Dendritic cell treated with granulocyte-macrophage colony-stimulating factor and Interleukin-4, amounts not matched to agents 40 ng/mL and 50 ng/mL, for 4 days (primary cell): ENCODE measurements at regions not wholly inside any gene's neighbourhood (a gene's known extent, or its start where the extent isn't known, plus 50 kb on each side); places are given as distances from the start of the nearest gene placed in this dataset.
"Not testable (repeated sequence)": the region's sequence is repeated elsewhere in the genome, so short reads cannot be mapped to it uniquely, and the experiment has no call there.

Source experiments
- H3K27ac Mint-ChIP-seq: one replicate; pipeline ENCODE4 v1.8.0; 2022; ENCODE audit warnings: mild to moderate bottlenecking, mixed read lengths
- H3K27me3 Mint-ChIP-seq: one replicate; pipeline ENCODE4 v1.8.0; 2022; ENCODE audit warnings: mild to moderate bottlenecking, mixed read lengths
- H3K36me3 Mint-ChIP-seq: one replicate; pipeline ENCODE4 v1.8.0; 2022; ENCODE audit warnings: low read depth, mixed read lengths
- H3K4me1 Mint-ChIP-seq: one replicate; pipeline ENCODE4 v1.8.0; 2022; ENCODE audit warnings: low read depth, mixed read lengths
- H3K4me3 Mint-ChIP-seq: one replicate; pipeline ENCODE4 v1.8.0; 2022; ENCODE audit warnings: mild to moderate bottlenecking, moderate library complexity, mixed read lengths
- H3K9me3 Mint-ChIP-seq: one replicate; pipeline ENCODE4 v1.8.0; 2022; ENCODE audit warnings: mixed read lengths
- intact Hi-C: fragments of 100-400 bp; cut with micrococcal nuclease; formaldehyde crosslinking; loops from one replicate; pipeline ENCODE4 v1.15.0; 2022

- Mint-ChIP-seq H3K27me3 (no peaks in the 10 kb centered on the region), H3K4me3 (no peak overlapping the region), H3K4me1 (no peaks in the 10 kb centered on the region), H3K36me3 (no peaks in the 10 kb centered on the region), H3K9me3 (no peaks in the 10 kb centered on the region), H3K27ac (no peak overlapping the region)
- intact Hi-C loops: no loop called here
Measured at GRCh38 chr5:92944337-92944736, 636.7 kb downstream of the NR2F1-AS1 start.

- H3K27ac Mint-ChIP-seq: no peak overlapping the region
- no peaks in the 10 kb centered on the region for H3K4me1 Mint-ChIP-seq
- H3K36me3 Mint-ChIP-seq: no peaks in the 10 kb centered on the region
- intact Hi-C loops: no loop called here
- no peak overlapping the region for H3K4me3 Mint-ChIP-seq
- no peaks in the 10 kb centered on the region for H3K9me3 Mint-ChIP-seq
- H3K27me3 Mint-ChIP-seq: no peaks in the 10 kb centered on the region
Measured at GRCh38 chr5:92942762-92943161, 638.3 kb downstream of the NR2F1-AS1 start.

- H3K27me3 Mint-ChIP-seq: no peaks in the 10 kb centered on the region
- intact Hi-C loops: no loop called here
- no peaks in the 10 kb centered on the region for H3K9me3 Mint-ChIP-seq
- H3K4me1 Mint-ChIP-seq: no peaks in the 10 kb centered on the region
- no peak overlapping the region for H3K4me3 Mint-ChIP-seq
- H3K27ac Mint-ChIP-seq: no peak overlapping the region
- H3K36me3 Mint-ChIP-seq: no peaks in the 10 kb centered on the region
Measured at GRCh38 chr5:92941806-92942205, 639.2 kb downstream of the NR2F1-AS1 start.

GRCh38 chr5:92939428-92939827 is 641.6 kb downstream of the NR2F1-AS1 start:
- Mint-ChIP-seq H3K4me3 (no peak overlapping the region), H3K9me3 (no peaks in the 10 kb centered on the region), H3K4me1 (no peaks in the 10 kb centered on the region), H3K27ac (no peak overlapping the region), H3K27me3 (no peaks in the 10 kb centered on the region), H3K36me3 (no peaks in the 10 kb centered on the region)
- intact Hi-C loops: no loop called here

- H3K4me1 Mint-ChIP-seq, intact Hi-C loops, H3K4me3 Mint-ChIP-seq, H3K9me3 Mint-ChIP-seq, H3K27me3 Mint-ChIP-seq, H3K27ac Mint-ChIP-seq, H3K36me3 Mint-ChIP-seq: not testable (repeated sequence)
Measured at GRCh38 chr5:92937396-92937795, 643.6 kb downstream of the NR2F1-AS1 start.

GRCh38 chr5:92930057-92930456 is 651.0 kb downstream of the NR2F1-AS1 start:
- Mint-ChIP-seq H3K27ac (no peak overlapping the region), H3K4me1 (no peaks in the 10 kb centered on the region), H3K9me3 (no peaks in the 10 kb centered on the region), H3K27me3 (no peaks in the 10 kb centered on the region), H3K36me3 (no peaks in the 10 kb centered on the region), H3K4me3 (no peak overlapping the region)
- intact Hi-C loops: no loop called here

GRCh38 chr5:92927291-92927778 is 653.7 kb downstream of the NR2F1-AS1 start:
- H3K27ac Mint-ChIP-seq: no peak overlapping the region
- intact Hi-C loops: no loop called here
- no peaks in the 10 kb centered on the region for H3K27me3 Mint-ChIP-seq
- H3K9me3 Mint-ChIP-seq: no peaks in the 10 kb centered on the region
- no peaks in the 10 kb centered on the region for H3K4me1 Mint-ChIP-seq
- no peak overlapping the region for H3K4me3 Mint-ChIP-seq
- H3K36me3 Mint-ChIP-seq: no peaks in the 10 kb centered on the region

GRCh38 chr5:92923885-92924284 is 657.1 kb downstream of the NR2F1-AS1 start:
- intact Hi-C loops: no loop called here
- Mint-ChIP-seq H3K27me3 (no peaks in the 10 kb centered on the region), H3K4me1 (no peaks in the 10 kb centered on the region), H3K36me3 (no peaks in the 10 kb centered on the region), H3K27ac (no peak overlapping the region), H3K9me3 (no peaks in the 10 kb centered on the region), H3K4me3 (no peak overlapping the region)

GRCh38 chr5:92922231-92922967 is 658.6 kb downstream of the NR2F1-AS1 start:
- Mint-ChIP-seq H3K36me3 (no peaks in the 10 kb centered on the region), H3K9me3 (no peaks in the 10 kb centered on the region), H3K4me1 (no peaks in the 10 kb centered on the region), H3K27me3 (no peaks in the 10 kb centered on the region), H3K27ac (no peak overlapping the region), H3K4me3 (no peak overlapping the region)
- intact Hi-C loops: no loop called here

- intact Hi-C loops: no loop called here
- no peaks in the 10 kb centered on the region for H3K9me3 Mint-ChIP-seq
- no peaks in the 10 kb centered on the region for H3K36me3 Mint-ChIP-seq
- H3K27ac Mint-ChIP-seq: no peak overlapping the region
- no peak overlapping the region for H3K4me3 Mint-ChIP-seq
- H3K27me3 Mint-ChIP-seq: no peaks in the 10 kb centered on the region
- no peaks in the 10 kb centered on the region for H3K4me1 Mint-ChIP-seq
Measured at GRCh38 chr5:92917044-92917443, 664.0 kb downstream of the NR2F1-AS1 start.

- Mint-ChIP-seq H3K27ac (no peak overlapping the region), H3K36me3 (no peaks in the 10 kb centered on the region), H3K9me3 (no peaks in the 10 kb centered on the region), H3K4me1 (no peaks in the 10 kb centered on the region), H3K27me3 (no peaks in the 10 kb centered on the region), H3K4me3 (no peak overlapping the region)
- intact Hi-C loops: no loop called here
Measured at GRCh38 chr5:92916036-92916435, 665.0 kb downstream of the NR2F1-AS1 start.

GRCh38 chr5:92912283-92912682 is 668.7 kb downstream of the NR2F1-AS1 start:
- Mint-ChIP-seq H3K36me3 (no peaks in the 10 kb centered on the region), H3K4me1 (no peaks in the 10 kb centered on the region), H3K9me3 (no peaks in the 10 kb centered on the region), H3K27me3 (no peaks in the 10 kb centered on the region), H3K4me3 (no peak overlapping the region), H3K27ac (no peak overlapping the region)
- intact Hi-C loops: no loop called here

GRCh38 chr5:92911851-92912250 is 669.2 kb downstream of the NR2F1-AS1 start:
- intact Hi-C loops: no loop called here
- Mint-ChIP-seq H3K36me3 (no peaks in the 10 kb centered on the region), H3K4me1 (no peaks in the 10 kb centered on the region)

GRCh38 chr5:92911293-92911692 is 669.7 kb downstream of the NR2F1-AS1 start:
- Mint-ChIP-seq H3K36me3 (no peaks in the 10 kb centered on the region), H3K9me3 (no peaks in the 10 kb centered on the region), H3K27ac (no peak overlapping the region), H3K4me1 (no peaks in the 10 kb centered on the region), H3K27me3 (no peaks in the 10 kb centered on the region), H3K4me3 (no peak overlapping the region)
- intact Hi-C loops: no loop called here

More at GRCh38 chr5:92911851-92912250, 669.2 kb downstream of the NR2F1-AS1 start:
- Mint-ChIP-seq H3K9me3 (no peaks in the 10 kb centered on the region), H3K27me3 (no peaks in the 10 kb centered on the region), H3K27ac (no peak overlapping the region), H3K4me3 (no peak overlapping the region)

GRCh38 chr5:92909602-92909962 is 671.4 kb downstream of the NR2F1-AS1 start:
- no peak overlapping the region for H3K4me3 Mint-ChIP-seq
- H3K4me1 Mint-ChIP-seq: no peaks in the 10 kb centered on the region
- H3K27me3 Mint-ChIP-seq: no peaks in the 10 kb centered on the region
- H3K9me3 Mint-ChIP-seq: no peaks in the 10 kb centered on the region
- H3K36me3 Mint-ChIP-seq: no peaks in the 10 kb centered on the region
- H3K27ac Mint-ChIP-seq: no peak overlapping the region
- intact Hi-C loops: no loop called here
